GM18861 (cell line): ENCODE measurements at regions not wholly inside any gene's neighbourhood (a gene's known extent, or its start where the extent isn't known, plus 50 kb on each side); places are given as distances from the start of the nearest gene placed in this dataset.

Experiments
- ATAC-seq: cut with Tn5 transposase; IDR thresholded peaks from one replicate; pipeline ENCODE4 v1.9.1; 2021; ENCODE audit not compliant: unreplicated experiment

DNA sequence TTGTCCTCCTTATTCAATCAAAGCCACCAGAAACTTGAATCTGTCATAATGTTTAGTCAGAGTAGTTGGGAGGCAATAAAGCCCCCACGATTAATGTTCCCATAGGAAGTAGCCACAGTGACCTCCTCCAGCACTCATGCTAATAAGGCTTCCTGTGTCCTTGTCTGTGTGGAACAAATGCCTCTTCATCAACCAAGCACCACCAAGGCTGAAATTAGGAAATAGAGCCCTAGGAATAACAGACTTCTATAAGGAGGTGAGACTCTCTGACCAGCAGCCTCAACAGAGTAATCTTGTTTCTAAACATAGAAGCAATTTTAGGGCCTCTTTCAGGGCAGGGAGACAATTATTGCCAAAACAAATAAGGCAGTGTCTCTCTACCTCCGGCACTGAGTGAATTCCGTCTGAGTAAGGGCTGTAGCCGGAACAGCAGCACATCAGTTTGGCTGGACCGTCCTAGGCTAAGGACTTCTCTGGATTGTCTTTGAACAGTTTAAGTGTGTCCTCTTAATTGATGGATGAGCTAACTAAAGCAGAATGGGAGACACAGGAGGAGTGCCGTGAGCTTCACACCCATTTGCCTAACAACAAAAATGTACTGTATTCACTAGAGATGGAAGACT lies 329.2 kb upstream of the HAND2 start:
- no peak for ATAC-seq

DNA sequence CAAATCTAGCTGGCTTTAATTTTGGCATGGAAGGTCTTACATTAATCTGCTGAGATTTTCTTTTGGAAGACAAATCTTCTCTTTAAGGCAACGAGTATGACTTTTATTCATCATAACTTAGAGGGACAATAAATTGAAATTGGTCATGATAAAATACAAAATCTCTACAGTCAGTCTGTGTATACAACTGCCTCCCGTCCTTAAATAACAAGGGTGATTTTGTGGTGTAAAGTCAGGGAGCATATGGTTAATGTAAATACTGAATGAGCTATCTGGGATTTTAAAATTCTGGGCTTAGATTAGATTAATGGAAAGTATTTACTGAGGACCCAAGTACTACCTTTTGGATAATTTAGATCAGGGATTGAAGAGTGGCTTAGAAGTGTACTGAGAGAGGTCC lies 328.4 kb upstream of the HAND2 start:
- ATAC-seq, result no peak

DNA sequence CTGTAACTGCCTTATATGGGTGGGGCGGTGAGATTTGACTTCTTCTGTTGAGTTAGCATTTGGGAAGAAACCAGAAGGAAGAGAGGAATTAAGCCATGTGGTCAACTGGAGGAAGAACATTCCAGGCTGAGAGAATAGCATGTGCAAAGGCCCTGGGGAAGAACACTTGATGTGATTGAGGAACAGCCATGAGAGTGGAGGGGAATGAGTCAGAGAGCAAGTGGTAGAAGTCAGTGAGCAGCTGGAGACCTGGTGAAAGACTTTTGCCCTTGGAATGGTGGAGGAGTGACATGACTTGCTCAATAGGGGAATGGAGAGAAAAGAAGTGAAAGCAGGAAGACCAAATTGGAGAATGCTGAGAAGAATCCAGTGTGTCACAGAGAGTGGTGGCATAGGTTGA lies 327.8 kb upstream of the HAND2 start:
- no peak for ATAC-seq

DNA sequence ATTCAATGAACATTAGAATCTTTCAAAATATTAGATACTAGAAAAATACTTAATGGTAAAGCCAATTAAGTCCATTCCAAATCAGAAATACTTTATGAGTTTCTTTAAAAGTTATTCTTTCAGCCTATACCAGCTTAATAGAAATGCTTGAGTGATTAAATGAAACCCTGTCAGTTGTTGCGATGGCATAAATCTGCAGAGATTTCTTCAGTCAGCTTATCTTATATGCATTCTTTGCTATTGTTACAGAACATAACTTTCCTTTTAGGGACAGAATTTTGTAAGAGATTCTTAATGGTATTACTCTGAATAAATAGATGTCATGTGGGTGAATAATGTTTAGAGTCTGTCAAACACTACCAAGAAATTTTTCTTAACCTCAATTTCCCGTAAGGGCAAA lies 325.0 kb upstream of the HAND2 start:
- ATAC-seq, result no peak

DNA sequence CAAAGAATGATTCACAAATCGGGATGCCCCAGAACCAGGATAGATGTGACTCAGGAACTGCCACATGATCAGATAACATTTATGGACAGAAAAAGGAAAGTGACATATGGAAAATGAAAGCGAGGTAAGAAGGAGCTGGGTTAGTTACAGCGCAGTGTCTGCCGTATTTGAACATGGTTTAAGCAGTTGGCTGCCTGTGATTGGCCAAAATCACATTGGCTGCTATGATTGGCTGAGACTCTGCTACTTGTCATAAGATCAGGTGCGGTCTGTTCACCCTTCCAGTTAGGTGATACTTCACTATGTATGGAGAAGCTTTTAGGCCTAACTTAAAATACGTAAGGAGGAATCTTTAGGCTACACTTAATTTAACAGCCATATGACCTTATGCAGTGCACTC lies 322.7 kb upstream of the HAND2 start:
- ATAC-seq, result no peak

DNA sequence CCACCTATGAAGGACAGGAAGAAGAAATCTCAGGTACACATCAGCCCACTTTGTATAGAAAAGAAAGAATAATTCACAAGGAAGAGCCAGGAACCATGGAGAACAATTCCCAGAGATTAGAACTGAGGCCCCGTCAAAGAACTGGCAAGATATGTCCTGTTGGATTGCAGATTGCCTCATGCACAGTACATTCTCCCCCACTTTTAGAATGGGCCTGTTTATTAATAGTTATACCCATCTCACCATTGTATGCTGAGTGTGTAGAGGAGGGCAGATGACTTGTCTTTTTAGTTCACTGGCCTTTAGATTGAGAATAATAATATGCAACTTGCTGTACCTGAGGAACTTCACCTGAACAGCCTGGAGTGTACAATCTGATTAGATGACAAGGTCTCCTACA lies 315.6 kb upstream of the HAND2 start:
- ATAC-seq, result no peak

DNA sequence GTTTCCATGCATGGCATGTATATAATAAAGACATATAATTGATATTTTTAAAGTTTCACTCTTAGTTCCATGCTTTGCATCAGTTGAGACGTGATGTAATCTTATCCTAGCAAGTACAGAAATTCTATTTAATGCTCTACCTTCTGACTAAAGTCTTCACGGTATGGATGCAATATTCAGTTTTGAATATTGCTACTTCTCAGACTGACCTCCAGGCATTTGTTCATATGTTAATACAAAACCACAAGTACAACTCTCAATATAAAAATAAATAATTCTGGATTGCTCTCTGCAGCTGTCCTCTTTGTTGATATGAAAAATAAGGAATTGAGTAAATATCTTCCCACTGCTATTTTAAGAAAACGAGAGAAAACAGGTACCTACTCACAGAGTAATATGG lies 309.8 kb upstream of the HAND2 start:
- no peak for ATAC-seq

DNA sequence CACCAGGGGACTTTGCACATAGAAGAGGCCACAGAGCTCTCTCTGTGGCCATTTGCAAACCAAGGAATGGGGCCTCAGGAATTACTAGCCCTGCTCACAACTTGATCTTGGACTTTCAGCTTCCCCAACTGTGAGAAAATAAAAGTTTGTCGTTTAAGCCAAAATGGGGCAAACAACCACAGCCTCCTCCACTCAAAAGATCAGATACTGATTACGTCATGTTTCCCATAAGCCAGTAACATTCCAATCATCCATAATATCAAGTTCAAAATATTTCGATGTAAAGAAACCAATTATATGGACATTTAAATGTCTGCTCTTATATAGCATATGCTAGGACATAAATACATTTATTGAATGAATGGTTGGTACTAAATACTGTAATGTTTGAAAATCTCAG lies 307.5 kb upstream of the HAND2 start:
- ATAC-seq, result no peak

DNA sequence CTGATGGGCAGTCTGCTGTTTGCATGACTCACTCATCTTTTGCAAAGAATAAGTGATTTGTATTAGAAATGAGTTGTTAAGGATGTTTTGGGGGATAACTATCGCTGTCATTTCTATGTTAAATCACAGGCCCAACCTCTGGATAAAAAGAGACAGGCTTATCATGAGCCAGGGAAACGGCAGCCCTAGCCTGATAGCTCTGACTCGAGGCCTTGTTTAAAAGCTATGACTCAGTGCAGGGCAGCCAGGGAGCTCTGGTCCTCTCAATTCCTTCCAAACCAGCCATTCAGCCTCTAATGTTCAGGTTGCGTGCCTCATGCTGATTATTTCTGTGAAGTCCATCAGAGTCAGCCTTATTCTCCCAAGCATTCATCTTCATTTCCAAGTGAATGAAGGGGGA lies 305.9 kb upstream of the HAND2 start:
- ATAC-seq, result no peak

DNA sequence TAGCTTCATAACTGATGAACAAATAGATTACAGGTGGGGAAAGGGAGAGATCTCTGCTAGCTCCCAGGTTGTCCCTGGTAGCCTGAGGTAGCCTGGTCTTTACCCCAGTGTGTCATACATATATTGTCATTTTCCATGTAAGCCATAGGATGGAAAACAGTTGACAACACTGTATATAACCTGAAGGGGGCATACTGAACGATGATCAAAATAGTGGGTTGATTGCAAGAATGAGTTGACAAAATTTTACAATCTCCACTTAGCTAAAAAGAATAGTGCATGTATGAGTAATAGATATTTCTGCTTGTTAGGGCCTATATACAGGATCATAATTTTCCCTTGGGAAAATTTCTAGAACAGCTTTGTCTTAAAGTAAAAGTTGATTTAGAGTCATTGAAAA lies 304.1 kb upstream of the HAND2 start:
- ATAC-seq, result no peak

DNA sequence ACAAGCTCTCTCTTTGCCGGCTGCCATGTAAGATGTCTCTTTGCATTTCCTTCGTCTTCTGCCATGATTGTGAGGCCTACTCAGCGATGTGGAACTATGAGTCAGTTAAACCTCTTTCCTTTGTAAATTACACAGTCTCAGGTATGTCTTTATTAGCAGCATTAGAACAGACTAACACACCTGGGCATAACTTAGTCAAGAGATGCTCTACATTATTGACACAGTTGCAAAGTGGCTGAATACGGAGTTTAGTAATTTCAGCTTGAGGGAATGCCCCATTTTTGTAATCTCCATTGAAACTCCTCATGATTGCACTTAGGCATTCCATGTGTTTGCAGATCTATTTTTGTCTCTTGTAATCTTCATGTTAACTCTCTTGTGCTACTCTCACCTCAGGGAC lies 299.5 kb upstream of the HAND2 start:
- no peak for ATAC-seq

DNA sequence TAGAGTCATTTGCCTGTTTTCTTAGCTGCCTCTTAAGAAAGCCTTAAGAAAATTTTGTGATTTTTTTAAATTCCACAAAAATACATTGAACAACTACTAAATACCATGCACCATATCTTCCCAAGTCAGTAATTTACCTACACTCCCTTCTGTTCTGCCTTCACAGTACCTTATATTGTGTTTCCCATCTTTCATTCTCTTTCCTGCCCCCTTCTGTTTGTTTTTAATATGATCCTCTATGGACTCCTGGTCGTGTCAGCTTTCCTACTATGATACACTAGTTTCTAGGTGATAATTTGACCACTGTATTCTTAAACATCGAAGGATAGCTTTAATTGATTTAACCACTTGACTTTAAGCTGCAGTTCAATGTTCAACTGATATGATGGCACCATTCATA lies 297.7 kb upstream of the HAND2 start:
- ATAC-seq, result no peak

DNA sequence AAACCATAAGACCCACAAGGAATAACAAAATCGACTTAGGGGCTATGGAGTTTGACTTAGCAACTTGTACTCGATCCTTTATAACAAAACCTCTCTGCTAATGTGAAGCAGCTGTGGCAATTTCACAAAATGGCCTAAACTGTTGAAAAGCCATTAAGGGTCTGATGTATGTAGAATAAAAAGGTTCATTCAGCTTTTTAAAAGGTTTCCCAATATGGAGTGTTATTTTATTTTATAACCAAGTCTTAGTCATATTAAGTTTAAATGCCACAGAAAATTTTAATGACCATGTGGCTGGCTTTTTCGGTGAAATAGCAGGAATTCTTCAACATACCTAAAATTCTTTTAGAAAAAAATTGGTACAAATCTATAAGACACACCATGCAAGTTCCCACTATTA lies 291.8 kb upstream of the HAND2 start:
- ATAC-seq, result no peak

DNA sequence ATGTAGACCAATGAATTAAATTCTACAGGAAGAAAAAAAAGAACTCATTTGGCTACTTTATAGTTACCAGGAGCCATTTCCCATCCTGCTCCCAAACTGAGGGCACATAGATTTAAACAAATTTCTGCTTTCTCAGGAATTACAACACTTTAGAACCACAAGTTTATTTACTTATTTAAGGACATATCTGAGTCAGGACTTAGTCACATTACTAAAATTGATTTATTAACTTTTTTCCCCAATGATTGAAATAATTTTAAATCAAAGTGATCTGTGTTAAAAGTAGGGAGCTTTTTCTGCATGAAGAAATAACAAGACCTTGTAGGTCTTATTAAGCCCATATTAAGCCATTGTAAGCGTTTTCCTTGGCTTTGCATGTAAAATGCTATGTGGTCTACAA lies 291.0 kb upstream of the HAND2 start:
- ATAC-seq, result no peak

DNA sequence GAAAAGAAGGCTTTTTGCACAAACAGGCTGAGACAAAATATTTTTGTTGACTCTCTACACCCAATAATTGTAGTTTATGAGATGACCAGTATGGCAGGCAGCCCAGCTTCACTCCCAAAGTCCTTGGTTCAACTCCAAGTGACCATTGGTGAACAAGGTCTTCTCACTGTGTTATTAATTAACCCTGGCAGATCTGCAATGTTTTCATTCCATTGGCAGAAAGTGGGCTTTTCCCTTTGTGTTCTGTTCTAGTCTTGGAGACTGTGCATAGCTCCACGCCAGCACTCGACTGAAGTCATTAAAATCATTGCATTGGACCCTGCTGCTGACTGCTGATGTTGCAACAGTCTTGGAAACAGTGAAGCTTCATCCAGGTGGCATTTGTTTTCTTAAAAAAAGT lies 277.3 kb upstream of the HAND2 start:
- ATAC-seq, result no peak

DNA sequence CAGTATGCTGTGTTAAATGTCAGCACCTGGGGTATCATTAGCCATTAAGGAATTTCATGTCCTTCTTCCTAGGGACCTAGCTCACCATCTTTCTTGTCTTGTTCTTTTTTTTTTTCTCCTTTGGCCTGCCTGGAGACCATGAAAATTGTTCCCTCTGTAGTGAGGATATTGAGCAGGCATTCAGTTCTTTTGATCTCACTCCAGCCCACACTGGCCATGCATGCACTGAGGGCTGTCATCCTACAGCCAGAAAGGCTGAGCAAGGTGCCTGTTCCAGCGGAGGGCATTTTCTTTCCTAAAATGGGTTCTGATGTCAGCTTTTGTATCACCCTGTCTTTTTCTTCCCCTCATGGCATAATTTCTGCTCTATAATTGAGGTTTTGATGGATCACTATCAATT lies 275.9 kb upstream of the HAND2 start:
- no peak for ATAC-seq

DNA sequence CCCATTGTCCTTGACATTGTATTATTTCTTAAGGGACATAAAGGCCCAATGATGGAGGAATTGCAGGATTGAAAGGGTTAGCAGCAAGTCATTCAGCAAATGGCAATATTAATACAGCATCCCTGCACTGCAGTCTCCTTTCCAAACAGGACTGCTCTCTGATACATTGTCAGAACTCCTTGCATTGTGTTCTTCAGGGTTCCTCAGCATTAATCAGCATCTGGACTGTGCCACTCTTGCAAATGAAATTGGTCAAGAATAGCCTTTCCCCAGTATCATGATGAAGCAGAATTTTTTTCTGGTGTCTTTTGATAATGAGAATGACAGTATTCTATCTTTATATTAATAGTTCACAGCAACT lies 272.6 kb upstream of the HAND2 start:
- no peak for ATAC-seq

DNA sequence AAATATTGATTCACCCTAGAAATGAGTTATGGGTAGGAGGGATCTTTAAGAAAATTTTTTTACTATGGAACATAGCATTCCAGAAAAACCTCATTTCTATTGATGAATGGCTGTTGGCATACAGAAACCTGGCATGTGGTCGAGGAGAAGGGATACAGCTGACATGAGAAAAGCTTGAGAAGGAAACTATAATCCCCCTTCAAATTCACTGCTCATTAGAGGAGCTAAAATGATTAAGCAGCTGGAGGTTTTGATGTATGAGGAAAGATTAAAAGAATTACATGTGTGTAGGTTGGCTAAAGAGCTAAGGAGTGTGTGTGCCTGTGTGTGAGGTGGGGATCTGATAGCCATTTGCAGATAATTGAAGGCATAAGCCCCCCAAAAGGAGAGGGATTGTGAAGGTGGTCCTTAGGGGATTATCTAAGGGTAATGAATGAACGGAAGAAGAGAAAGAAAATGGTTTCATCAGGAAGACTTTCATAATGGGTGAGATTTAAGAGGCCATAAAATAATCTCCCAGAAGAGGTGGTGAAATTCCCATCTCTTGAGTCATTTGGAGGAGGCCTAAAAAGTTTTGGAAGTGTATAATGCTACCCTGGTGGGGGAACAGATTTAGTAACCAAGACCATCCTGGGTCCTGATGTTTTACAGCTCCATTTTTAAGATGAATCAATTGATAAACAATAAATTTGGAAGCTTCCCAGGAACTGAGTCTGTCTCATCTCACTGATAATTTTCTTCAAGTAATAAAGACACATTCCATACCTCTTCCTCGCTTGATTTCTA lies 272.0 kb upstream of the HAND2 start:
- no peak for ATAC-seq

DNA sequence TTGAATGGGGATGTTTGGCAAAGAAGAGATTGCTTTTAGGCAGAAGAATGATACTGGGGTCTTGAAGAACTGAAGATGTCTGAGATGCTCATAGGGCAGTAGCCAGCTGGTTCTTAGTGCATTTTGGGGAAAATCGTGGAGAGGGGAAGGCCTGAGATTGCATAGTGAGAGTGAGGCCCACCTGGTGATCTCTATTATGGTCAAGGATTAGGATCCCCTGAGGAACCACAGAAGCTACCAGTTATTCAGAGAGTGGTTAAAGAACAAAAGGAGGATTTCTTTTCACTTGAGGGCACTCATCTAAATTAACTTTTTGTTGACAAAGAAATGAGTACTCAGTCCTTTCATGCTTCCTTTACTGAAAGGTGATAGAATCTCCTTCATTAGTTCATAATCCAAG lies 271.3 kb upstream of the HAND2 start:
- no peak for ATAC-seq

DNA sequence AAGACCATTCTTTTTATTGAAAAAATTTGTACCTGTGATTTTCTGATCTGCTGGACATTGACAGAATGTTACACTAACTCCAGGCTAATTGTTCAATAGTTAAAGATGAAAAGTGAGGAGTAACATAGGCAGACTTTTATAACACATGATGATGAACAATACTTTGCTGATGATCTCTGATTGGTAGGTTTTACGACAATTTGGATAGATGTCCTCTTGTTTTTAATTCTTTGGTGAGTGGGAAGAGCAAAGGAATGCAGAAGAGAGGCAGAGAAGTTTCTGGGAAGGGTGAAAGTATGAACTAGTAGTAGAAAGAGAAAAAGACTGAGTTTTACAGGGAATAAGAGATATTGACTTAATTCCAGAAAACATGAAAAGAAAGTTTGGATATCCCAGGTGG lies 267.3 kb upstream of the HAND2 start:
- ATAC-seq, result no peak

DNA sequence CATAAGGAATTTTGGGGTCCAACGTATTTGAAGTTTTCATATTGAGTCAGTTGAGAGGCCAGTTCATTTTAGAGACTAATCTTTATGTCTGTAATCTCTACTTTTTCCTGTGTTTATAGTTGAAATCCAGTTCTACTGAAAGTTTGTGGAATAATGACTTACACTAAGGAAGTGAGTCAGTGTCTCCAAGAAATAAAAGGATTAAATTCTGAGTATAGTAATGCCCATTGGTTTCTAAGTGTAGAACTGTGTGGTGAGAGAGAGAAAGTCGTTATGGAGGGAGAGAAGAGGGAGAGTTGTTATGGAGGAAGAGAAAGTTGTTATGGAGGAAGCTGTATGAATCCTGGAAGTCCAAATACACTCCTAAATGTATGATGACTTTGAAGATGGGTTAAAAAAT lies 264.6 kb upstream of the HAND2 start:
- ATAC-seq, result no peak

DNA sequence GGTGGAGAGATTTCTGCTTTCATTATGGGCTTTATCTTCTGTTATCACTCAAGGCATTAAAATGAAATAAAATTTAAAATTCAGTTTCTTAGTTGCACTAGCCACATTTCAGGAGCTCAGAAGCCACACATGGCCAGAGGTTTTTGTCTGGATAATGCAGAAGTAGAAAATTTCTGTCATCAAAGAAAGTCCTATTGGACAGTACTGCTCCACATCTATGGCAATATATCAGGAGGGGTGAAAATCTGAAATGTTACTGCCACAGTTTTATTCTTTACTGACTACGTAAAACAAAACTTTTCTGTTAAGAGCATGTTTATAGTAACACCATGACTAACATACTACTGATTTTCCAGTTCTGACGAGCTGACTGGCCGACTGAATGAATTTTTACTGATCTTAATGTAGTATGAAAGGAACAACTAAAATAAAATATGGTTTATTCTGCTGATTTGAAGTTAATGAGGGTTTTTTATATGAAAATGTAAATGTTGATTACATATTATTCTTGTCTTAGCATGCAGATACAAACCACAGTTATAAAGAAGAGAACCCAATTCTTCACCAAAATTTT lies 264.0 kb upstream of the HAND2 start:
- ATAC-seq, result no peak

DNA sequence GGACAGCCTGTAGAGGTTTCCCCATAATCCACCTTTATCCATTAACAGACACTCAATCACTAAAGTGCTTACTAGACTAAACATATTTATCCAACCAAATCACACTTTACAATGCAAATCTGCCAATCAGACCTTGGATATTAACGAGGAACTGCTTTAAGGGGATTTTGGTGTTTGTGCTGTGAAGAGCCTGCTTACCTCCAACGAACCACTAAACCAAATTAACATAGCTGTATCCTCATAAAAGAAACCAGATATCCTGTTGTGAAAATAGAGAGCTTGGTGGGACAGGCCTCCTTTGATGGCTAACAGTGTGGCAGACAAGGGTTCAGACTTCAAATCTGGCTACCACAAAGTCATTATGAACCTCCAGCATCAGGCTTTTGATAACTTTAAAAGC lies 252.6 kb upstream of the HAND2 start:
- no peak for ATAC-seq
